Astrocyte (in vitro differentiated cells and primary cell): ENCODE measurements at regions not wholly inside any gene's neighbourhood (a gene's known extent, or its start where the extent isn't known, plus 50 kb on each side); places are given as distances from the start of the nearest gene placed in this dataset.
"Not testable (repeated sequence)": the region's sequence is repeated elsewhere in the genome, so short reads cannot be mapped to it uniquely, and the experiment has no call there.

Source experiments
- EZH2 ChIP-seq: IDR thresholded peaks from 2 replicates; pipeline ENCODE4 v1.6.1; 2012; ENCODE audit warnings: mild to moderate bottlenecking, low read length, inconsistent platforms; ENCODE audit not compliant: insufficient read depth
- TF ChIP-seq, protein P1 (sequence below): IDR thresholded peaks from 2 replicates; pipeline ENCODE4 v1.5.1; 2011; ENCODE audit warnings: low read depth, mild to moderate bottlenecking, inconsistent platforms, low read length, moderate library complexity; ENCODE audit not compliant: insufficient read depth

DNA sequence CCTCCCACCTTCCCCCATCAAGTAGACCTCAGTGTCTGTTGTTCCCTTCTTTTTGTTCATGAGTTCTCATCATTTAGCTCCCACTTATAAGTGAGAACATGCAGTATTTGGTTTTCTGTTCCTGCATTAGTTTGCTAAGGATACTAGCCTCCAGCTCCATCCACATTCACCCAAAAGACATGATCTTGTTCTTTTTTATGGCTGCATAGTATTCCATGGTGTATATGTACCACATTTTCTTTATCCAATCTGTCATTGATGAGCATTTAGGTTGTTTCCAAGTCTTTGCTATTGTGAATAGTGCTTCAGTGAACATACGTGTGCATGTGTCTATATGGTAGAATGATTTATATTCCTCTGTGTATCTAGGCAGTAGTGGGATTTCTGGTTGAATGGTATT, 306.5 kb downstream of the SFMBT2 start:
- TF ChIP-seq, protein P1, sequence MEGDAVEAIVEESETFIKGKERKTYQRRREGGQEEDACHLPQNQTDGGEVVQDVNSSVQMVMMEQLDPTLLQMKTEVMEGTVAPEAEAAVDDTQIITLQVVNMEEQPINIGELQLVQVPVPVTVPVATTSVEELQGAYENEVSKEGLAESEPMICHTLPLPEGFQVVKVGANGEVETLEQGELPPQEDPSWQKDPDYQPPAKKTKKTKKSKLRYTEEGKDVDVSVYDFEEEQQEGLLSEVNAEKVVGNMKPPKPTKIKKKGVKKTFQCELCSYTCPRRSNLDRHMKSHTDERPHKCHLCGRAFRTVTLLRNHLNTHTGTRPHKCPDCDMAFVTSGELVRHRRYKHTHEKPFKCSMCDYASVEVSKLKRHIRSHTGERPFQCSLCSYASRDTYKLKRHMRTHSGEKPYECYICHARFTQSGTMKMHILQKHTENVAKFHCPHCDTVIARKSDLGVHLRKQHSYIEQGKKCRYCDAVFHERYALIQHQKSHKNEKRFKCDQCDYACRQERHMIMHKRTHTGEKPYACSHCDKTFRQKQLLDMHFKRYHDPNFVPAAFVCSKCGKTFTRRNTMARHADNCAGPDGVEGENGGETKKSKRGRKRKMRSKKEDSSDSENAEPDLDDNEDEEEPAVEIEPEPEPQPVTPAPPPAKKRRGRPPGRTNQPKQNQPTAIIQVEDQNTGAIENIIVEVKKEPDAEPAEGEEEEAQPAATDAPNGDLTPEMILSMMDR = not testable (repeated sequence)
- not testable (repeated sequence) for TF ChIP-seq EZH2
